M059J (cell line): ENCODE measurements at regions not wholly inside any gene's neighbourhood (a gene's known extent, or its start where the extent isn't known, plus 50 kb on each side); places are given as distances from the start of the nearest gene placed in this dataset.

Experiments used
- DNase-seq: peaks from one replicate; pipeline ENCODE4 v3.0.0-alpha.2; 2012; ENCODE audit warnings: low read depth

DNA sequence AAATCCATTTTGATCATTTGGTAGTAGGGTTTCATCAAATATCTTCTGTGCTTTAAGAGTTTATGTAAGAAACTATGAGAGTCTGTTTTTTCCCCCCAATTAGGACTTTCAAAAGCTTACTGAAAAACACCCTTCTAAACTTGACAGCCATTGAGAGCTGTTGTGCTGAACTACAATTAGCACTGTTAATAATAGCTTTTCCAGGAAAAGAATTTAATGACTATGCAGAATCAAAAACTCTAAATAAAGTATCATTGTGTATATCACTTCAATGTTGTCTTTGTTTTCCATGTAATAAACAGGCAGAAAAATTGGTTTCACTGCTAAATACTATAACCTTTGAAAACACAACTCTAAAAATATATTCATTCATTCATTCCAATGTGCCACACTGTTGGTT is 121.4 kb upstream of the PDE5A start:
- no peak for DNase-seq

GRCh38 chr4:119748853-119749252 is 120.2 kb upstream of the PDE5A start:
- peak; percentile 94 for DNase-seq

GRCh38 chr4:119746951-119747350 is 118.3 kb upstream of the PDE5A start:
- no peak for DNase-seq

DNA sequence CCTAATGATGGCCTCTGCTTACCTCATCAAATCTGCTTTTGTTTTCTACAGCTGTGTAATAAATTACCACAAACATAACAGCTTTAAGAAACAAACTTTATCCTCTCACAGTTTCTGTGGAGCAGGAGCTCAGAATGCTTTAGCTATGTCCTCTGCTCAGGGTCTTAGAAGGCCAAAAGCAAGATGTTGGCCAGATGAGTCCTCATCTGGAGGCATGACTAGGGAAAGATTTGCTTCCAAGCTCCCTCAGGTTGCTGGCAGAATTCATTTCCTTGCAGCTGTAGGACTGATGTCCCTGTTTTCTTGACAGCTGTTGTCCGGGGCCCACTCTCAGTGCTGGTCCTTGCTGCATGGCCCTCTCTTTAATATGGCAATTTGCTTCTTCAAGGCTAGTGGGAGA is 116.7 kb upstream of the PDE5A start:
- DNase-seq = no peak

DNA sequence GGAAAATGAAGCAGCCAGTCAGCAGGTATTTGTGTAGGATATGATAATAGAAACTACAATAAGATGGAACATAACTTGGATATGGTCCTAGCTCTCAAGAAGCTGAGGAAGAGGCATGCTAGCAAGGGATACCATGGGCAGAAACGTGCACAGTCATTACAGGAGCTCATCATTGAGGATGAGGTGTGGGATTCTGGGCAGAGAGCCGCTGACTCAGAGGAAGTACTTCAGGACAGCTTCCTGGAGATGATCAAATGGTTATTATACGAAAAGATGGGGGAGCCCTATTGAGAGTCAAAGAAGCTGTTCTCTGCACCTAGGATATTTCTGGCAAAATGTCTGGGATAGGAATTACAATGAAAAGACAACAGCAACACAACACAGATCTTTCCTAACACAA is 116.0 kb upstream of the PDE5A start:
- DNase-seq = peak; percentile 39

- DNase-seq = no peak
Measured at GRCh38 chr4:119743644-119744043, 115.0 kb upstream of the PDE5A start.

GRCh38 chr4:119739796-119740195 is 111.2 kb upstream of the PDE5A start:
- peak; percentile 36 for DNase-seq

- no peak for DNase-seq
Measured at GRCh38 chr4:119738901-119739300, 110.3 kb upstream of the PDE5A start.

DNA sequence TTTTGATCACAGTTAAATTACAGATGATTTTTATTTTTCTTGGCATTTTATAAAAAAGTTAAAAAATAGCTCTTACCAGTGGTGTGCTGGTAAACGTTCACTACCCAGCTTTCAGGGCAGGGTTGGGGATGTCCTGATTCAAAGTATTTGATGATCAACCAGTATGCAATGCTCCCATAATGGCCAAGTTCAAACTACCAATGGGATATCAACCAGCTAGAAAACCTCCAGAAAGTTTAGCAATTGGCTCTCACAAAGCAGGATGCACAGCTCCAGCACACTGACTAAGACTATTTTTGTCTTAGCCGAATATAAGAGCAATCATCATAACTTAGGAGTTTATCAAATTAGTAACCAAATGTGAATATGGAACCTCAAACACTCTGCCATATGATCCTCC is 108.0 kb upstream of the PDE5A start:
- DNase-seq = no peak

DNA sequence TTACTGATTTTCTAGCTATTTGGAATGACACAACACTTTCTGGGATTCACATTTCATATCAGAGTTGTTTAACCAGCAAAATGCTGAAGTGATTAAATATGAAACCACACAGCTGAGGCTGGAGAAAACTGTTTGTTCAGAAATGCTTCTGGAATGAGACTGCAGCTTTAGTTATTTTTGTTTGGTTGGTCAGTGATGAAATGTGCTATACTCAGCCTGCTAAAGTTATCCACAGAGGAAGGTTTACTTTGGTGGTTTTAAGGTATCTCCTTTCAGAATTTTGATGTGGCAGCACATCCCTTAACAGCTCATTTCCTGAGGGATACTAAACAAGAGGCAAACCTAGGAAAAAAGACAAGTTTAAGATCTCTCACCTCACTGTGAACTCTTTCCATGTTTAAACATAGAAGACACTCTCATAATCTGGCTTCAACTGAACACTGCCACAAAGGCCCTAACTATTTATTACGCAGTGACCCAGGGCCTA is 106.6 kb upstream of the PDE5A start:
- DNase-seq = peak; percentile 94

DNA sequence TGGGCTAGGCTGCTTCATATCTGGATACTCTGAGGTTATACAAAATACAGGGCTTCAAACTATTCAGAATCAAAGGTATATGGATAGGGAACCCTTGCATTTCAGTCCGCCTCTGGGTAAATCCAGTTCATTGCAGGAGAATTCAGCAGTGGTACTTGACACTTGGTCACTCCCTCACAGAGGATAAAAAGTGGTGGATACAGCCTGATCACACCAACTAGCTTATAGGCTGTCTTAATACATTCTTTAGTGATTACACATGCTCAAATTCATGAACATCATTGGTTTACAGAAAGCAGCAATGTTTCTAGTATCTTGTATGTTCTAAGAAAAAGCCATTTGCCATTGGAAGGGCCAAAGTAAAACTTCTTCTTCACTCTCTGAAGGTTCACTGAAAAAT is 104.8 kb upstream of the PDE5A start:
- peak; percentile 62 for DNase-seq

GRCh38 chr4:119731778-119732177 is 103.2 kb upstream of the PDE5A start:
- no peak for DNase-seq

DNA sequence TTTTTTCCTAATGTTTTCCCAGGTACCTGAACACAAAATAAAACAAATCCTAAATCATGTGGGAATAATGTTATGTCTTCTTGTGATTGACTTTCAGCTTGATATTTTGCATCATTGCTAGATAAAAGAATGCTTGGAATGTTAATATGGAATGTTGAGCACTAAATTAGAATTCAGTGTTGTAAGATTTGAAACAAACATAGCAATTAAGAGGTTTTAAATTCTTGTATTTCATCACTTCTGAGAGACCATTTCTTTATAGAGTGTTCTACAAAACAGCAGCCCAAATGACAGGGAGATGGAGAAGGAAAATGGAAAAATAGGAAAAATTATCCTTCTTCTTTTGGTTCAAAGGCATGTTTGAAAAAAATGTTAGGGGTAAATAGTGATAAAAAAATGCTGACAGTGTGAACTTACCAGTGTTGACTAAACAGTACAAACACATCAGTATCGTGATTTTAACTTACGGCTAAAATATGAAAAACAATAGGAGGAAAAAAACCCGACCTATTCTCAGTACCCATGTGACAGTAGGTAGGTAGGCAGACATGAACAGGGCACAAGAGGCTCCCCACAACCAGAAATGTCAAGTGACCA is 102.6 kb upstream of the PDE5A start:
- no peak for DNase-seq

GRCh38 chr4:119730671-119730950 is 102.0 kb upstream of the PDE5A start:
- peak; percentile 41 for DNase-seq

- DNase-seq = peak; percentile 93
Measured at GRCh38 chr4:119729835-119730670, 101.4 kb upstream of the PDE5A start.

GRCh38 chr4:119728692-119729593 is 100.3 kb upstream of the PDE5A start:
- DNase-seq = peak; percentile 86

DNA sequence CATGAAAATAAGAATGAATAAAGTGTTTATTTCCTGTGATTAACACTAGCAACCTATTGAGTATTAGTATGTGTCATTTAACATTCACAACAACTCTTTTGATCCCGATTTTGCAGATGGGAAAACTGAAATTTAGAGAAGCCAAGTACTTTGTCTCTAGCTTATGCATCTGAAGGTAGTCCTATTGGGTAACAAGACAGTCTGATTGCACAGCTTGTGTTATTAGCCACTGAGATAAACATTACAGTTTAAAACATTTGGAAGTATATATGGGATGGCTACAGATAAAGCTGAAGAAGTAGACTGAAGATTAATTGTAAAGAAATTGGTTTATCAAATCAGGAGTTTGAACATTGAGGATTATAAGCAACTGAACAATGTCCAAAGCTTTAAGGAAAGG is 99.6 kb upstream of the PDE5A start:
- no peak for DNase-seq

GRCh38 chr4:119726505-119726904 is 97.9 kb upstream of the PDE5A start:
- DNase-seq = peak; percentile 37

GRCh38 chr4:119725688-119726330 is 97.2 kb upstream of the PDE5A start:
- peak; percentile 19 for DNase-seq

DNA sequence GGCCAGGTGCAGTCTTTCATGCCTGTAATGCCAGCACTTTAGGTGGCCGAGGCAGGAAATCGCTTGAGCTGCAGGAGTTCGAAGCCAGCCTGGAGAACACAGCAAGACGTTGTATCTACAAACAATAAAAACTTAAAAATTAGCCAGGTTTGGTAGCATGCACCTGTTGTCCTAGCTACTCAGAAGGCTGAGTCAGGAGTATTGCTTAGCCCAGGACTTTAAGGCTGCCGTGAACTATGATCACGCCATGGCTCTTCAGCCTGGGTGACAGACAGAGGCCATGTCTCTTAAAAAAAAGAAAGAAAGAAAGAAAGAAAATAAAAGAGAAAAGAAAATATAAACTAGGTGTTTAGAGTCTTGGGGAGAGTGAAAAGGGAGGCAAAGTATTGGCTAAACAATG is 96.4 kb upstream of the PDE5A start:
- DNase-seq = no peak

GRCh38 chr4:119722670-119723069 is 94.1 kb upstream of the PDE5A start:
- DNase-seq = no peak

GRCh38 chr4:119721878-119722277 is 93.3 kb upstream of the PDE5A start:
- DNase-seq = peak; percentile 69
